ENCODE measurements at regions not wholly inside any gene's neighbourhood (a gene's known extent, or its start where the extent isn't known, plus 50 kb on each side); places are given as distances from the start of the nearest gene placed in this dataset.

DNA sequence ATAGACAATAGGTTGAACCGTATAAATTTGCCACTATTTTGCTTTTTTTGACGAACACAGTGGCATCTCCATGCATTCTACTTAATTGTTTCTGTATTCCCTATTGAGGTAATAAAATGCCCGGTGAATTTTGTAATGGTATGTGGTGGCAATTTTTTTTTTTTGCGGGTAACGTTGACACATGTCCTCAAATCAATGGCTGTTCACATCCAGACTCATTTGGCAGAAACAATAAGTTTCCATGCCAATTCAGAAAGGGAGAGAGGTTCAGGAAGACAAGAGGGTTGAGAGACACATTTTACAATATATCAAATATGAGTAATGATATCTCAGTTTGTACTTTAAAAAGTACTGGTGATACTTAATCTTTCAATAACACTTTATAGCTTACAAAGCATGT is 463.9 kb downstream of the WDR72 start:
- TF ChIP-seq, protein P1, sequence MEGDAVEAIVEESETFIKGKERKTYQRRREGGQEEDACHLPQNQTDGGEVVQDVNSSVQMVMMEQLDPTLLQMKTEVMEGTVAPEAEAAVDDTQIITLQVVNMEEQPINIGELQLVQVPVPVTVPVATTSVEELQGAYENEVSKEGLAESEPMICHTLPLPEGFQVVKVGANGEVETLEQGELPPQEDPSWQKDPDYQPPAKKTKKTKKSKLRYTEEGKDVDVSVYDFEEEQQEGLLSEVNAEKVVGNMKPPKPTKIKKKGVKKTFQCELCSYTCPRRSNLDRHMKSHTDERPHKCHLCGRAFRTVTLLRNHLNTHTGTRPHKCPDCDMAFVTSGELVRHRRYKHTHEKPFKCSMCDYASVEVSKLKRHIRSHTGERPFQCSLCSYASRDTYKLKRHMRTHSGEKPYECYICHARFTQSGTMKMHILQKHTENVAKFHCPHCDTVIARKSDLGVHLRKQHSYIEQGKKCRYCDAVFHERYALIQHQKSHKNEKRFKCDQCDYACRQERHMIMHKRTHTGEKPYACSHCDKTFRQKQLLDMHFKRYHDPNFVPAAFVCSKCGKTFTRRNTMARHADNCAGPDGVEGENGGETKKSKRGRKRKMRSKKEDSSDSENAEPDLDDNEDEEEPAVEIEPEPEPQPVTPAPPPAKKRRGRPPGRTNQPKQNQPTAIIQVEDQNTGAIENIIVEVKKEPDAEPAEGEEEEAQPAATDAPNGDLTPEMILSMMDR (IDR thresholded peaks at IDR 0.05; ENCODE audit: low read length), result no peak
- no peak for TF ChIP-seq EZH2 (IDR thresholded peaks at IDR 0.05; ENCODE audit: borderline replicate concordance, low read length)
- no peaks in the 10 kb centered on the region for H3F3A ChIP-seq (ENCODE audit: insufficient read depth, low read length)
- H3K79me2 ChIP-seq (ENCODE audit: insufficient read depth, low read length), result no peaks in the 10 kb centered on the region
- H4K20me1 ChIP-seq (ENCODE audit: insufficient read depth, low read length), result no peaks in the 10 kb centered on the region
- H3K9me2 ChIP-seq (ENCODE audit: low read depth, low read length), result no peaks in the 10 kb centered on the region
- H3K4me2 ChIP-seq (ENCODE audit: low read length), result no peak overlapping the region
- H3K27me3 ChIP-seq (ENCODE audit: insufficient read depth, low read length), result no peaks in the 10 kb centered on the region
- no peak overlapping the region for H3K27ac ChIP-seq (ENCODE audit: low read depth, low read length, poor library complexity, severe bottlenecking)
- H3K9ac ChIP-seq (ENCODE audit: low read length), result no peak overlapping the region
- H3K36me3 ChIP-seq (ENCODE audit: insufficient read depth, low read length), result no peaks in the 10 kb centered on the region
- no peaks in the 10 kb centered on the region for H3K4me1 ChIP-seq (ENCODE audit: insufficient read depth, low read length, severe bottlenecking)
- H3K4me3 ChIP-seq (ENCODE audit: low read depth, low read length, poor library complexity, severe bottlenecking), result no peak overlapping the region
- no peak overlapping the region for H2AFZ ChIP-seq (ENCODE audit: low read length)
- no peaks in the 10 kb centered on the region for H3K9me3 ChIP-seq (ENCODE audit: low read length)

GRCh38 chr15:53288542-53288941 is 470.9 kb downstream of the WDR72 start:
- no peak overlapping the region for H3K27ac ChIP-seq (ENCODE audit: low read depth, low read length, poor library complexity, severe bottlenecking)
- H3K4me1 ChIP-seq (ENCODE audit: insufficient read depth, low read length, severe bottlenecking), result no peaks in the 10 kb centered on the region
- no peak overlapping the region for H2AFZ ChIP-seq (ENCODE audit: low read length)
- no peaks in the 10 kb centered on the region for H3K9me2 ChIP-seq (ENCODE audit: low read depth, low read length)
- H3K79me2 ChIP-seq (ENCODE audit: insufficient read depth, low read length), result no peaks in the 10 kb centered on the region
- TF ChIP-seq, protein P1 (IDR thresholded peaks at IDR 0.05; ENCODE audit: low read length), result no peak
- TF ChIP-seq EZH2 (IDR thresholded peaks at IDR 0.05; ENCODE audit: borderline replicate concordance, low read length), result no peak
- H3K9ac ChIP-seq (ENCODE audit: low read length), result no peak overlapping the region
- no peak overlapping the region for H3K4me3 ChIP-seq (ENCODE audit: low read depth, low read length, poor library complexity, severe bottlenecking)
- H3F3A ChIP-seq (ENCODE audit: insufficient read depth, low read length), result no peaks in the 10 kb centered on the region
- H3K36me3 ChIP-seq (ENCODE audit: insufficient read depth, low read length), result no peaks in the 10 kb centered on the region
- no peaks in the 10 kb centered on the region for H3K27me3 ChIP-seq (ENCODE audit: insufficient read depth, low read length)
- no peaks in the 10 kb centered on the region for H3K9me3 ChIP-seq (ENCODE audit: low read length)
- H4K20me1 ChIP-seq (ENCODE audit: insufficient read depth, low read length), result no peaks in the 10 kb centered on the region
- H3K4me2 ChIP-seq (ENCODE audit: low read length), result no peak overlapping the region

GRCh38 chr15:53274630-53275029 is 484.5 kb upstream of the ONECUT1 start:
- Histone ChIP-seq H3K9me3 (ENCODE audit: low read length) (no peaks in the 10 kb centered on the region), H3K79me2 (ENCODE audit: insufficient read depth, low read length) (no peaks in the 10 kb centered on the region), H3K4me3 (ENCODE audit: low read depth, low read length, poor library complexity, severe bottlenecking) (no peak overlapping the region), H4K20me1 (ENCODE audit: insufficient read depth, low read length) (no peaks in the 10 kb centered on the region), H3K27me3 (ENCODE audit: insufficient read depth, low read length) (no peaks in the 10 kb centered on the region), H3K4me2 (ENCODE audit: low read length) (no peak overlapping the region), H3K9me2 (ENCODE audit: low read depth, low read length) (no peaks in the 10 kb centered on the region), H3F3A (ENCODE audit: insufficient read depth, low read length) (no peaks in the 10 kb centered on the region), H3K27ac (ENCODE audit: low read depth, low read length, poor library complexity, severe bottlenecking) (no peak overlapping the region), H3K36me3 (ENCODE audit: insufficient read depth, low read length) (no peaks in the 10 kb centered on the region), H3K4me1 (ENCODE audit: insufficient read depth, low read length, severe bottlenecking) (no peaks in the 10 kb centered on the region), H2AFZ (ENCODE audit: low read length) (no peak overlapping the region), H3K9ac (ENCODE audit: low read length) (no peak overlapping the region)
- TF ChIP-seq EZH2 (IDR thresholded peaks at IDR 0.05; ENCODE audit: borderline replicate concordance, low read length), result no peak
- TF ChIP-seq, protein P1 (IDR thresholded peaks at IDR 0.05; ENCODE audit: low read length), result no peak

Measured in OCI-LY1 (cell line).